ENCODE measurements at regions not wholly inside any gene's neighbourhood (a gene's known extent, or its start where the extent isn't known, plus 50 kb on each side); places are given as distances from the start of the nearest gene placed in this dataset.

DNA sequence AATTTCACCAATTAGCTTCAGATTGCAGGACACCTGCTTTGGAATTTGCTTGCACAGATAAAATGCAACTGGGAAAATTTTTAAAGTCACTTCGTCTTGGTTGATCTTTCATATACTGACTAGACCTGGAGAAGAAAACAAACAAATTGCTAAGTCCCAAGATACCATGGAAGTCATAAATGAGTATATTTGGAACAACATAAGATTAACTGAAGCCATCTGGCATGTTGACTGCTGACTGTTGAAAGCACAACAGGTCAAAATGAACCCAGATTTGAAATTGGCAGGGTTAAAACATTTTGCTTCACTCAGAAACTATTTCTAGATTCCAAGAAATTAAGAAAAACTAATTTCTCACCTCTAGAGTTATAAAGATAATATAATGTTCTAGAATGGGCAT is 470.7 kb downstream of the LPIN1 start:
- TF ChIP-seq, protein P1, sequence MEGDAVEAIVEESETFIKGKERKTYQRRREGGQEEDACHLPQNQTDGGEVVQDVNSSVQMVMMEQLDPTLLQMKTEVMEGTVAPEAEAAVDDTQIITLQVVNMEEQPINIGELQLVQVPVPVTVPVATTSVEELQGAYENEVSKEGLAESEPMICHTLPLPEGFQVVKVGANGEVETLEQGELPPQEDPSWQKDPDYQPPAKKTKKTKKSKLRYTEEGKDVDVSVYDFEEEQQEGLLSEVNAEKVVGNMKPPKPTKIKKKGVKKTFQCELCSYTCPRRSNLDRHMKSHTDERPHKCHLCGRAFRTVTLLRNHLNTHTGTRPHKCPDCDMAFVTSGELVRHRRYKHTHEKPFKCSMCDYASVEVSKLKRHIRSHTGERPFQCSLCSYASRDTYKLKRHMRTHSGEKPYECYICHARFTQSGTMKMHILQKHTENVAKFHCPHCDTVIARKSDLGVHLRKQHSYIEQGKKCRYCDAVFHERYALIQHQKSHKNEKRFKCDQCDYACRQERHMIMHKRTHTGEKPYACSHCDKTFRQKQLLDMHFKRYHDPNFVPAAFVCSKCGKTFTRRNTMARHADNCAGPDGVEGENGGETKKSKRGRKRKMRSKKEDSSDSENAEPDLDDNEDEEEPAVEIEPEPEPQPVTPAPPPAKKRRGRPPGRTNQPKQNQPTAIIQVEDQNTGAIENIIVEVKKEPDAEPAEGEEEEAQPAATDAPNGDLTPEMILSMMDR (IDR thresholded peaks at IDR 0.05): no peak
- no peak for TF ChIP-seq POLR2A (IDR thresholded peaks at IDR 0.05)
